Adipocyte (in vitro differentiated cells): ENCODE measurements at regions not wholly inside any gene's neighbourhood (a gene's known extent, or its start where the extent isn't known, plus 50 kb on each side); places are given as distances from the start of the nearest gene placed in this dataset.

Source experiments
- DNase-seq: peaks from one replicate; pipeline ENCODE4 v3.0.0-alpha.2; 2015; ENCODE audit warnings: low read depth
- H3K27me3 ChIP-seq: replicated peaks from 2 replicates; pipeline ENCODE4 v1.7.0; 2013; ENCODE audit warnings: mild to moderate bottlenecking, low read length, moderate library complexity; ENCODE audit not compliant: control insufficient read depth, insufficient read depth
- H3K36me3 ChIP-seq: 2 replicates; pipeline ENCODE4 v1.7.0; 2013; ENCODE audit warnings: low read length, mild to moderate bottlenecking, moderate library complexity; ENCODE audit not compliant: control insufficient read depth, insufficient read depth, severe bottlenecking
- H3K4me1 ChIP-seq: 2 replicates; pipeline ENCODE4 v1.7.0; 2013; ENCODE audit warnings: mild to moderate bottlenecking, low read length, moderate library complexity; ENCODE audit not compliant: control insufficient read depth, insufficient read depth
- H3K4me3 ChIP-seq: 2 replicates; pipeline ENCODE4 v1.7.0; 2013; ENCODE audit warnings: mild to moderate bottlenecking, low read length, moderate library complexity
- H3K9ac ChIP-seq: 2 replicates; pipeline ENCODE4 v1.7.0; 2013; ENCODE audit warnings: mild to moderate bottlenecking, low read length, moderate library complexity
- H3K9me3 ChIP-seq: 2 replicates; pipeline ENCODE4 v1.7.0; 2013; ENCODE audit warnings: mild to moderate bottlenecking, low read length, moderate library complexity; ENCODE audit not compliant: control insufficient read depth

DNA sequence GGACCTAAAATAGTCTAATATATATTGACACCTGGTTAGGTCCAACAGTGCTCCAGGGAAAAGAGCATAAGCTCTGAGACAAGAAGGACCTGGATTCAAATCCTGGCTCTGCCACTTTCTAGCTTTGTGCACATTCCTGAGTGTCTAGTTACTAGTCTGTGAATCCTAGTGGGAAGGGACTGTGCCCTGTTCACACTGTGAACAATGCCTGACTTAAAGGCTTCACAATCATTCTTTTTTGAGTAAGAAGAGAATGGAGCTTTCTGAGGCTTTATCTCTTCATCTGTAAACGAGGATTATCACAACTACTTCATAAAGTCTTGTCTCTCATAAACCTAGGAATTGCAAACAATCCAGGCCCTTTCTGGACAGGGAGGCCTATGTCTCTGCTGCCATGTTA, 235.9 kb downstream of the SOX2 start:
- H3K36me3 ChIP-seq: no peaks in the 10 kb centered on the region
- H3K4me3 ChIP-seq: no peak overlapping the region
- no peaks in the 10 kb centered on the region for H3K4me1 ChIP-seq
- H3K9me3 ChIP-seq: no peaks in the 10 kb centered on the region
- DNase-seq: no peak
- no peaks in the 10 kb centered on the region for H3K27me3 ChIP-seq
- no peak overlapping the region for H3K9ac ChIP-seq

DNA sequence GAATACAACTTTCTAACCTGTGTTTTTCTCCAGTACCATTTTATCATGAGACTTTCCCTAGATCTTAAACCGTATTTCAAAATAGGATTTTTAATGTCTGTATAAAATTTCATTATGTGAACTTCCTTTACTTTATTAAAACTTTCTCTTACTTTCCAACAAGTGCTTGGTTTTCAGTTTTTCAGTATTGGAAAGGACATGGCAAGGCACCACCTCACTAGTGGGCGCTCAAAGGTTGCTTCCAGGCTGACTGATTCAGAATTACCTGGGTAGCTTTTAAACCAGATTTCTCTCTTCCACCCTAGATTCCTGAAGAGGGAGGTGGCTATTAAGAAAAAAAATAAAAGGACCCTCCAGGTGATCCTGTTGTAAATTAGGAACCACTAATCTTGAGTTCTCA, 236.6 kb downstream of the SOX2 start:
- H3K4me3 ChIP-seq: no peak overlapping the region
- no peaks in the 10 kb centered on the region for H3K4me1 ChIP-seq
- H3K9me3 ChIP-seq: no peaks in the 10 kb centered on the region
- no peak for DNase-seq
- no peak overlapping the region for H3K9ac ChIP-seq
- no peaks in the 10 kb centered on the region for H3K36me3 ChIP-seq
- no peaks in the 10 kb centered on the region for H3K27me3 ChIP-seq

DNA sequence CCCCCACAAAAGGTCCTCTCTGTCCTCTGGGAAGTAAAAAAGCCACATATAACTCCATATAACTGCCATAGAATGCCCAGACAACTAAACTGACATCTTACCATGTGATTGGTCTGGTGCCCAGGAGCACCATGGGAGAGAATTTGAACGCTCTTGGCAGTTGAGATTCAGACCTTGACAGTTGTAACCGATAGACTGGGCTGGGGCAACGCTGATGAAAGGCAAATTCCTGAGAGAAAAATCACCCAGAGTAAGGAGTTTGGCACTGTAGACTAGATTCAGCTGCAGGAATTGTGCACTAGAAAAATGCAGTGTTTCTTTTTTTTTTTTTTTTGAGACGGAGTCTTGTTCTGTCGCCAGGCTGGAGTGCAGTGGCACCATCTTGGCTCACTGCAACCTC, 240.5 kb downstream of the SOX2 start:
- Histone ChIP-seq H3K9me3 (no peaks in the 10 kb centered on the region), H3K27me3 (no peaks in the 10 kb centered on the region), H3K4me1 (no peaks in the 10 kb centered on the region), H3K36me3 (no peaks in the 10 kb centered on the region), H3K9ac (no peak overlapping the region), H3K4me3 (no peak overlapping the region)
- DNase-seq: no peak

DNA sequence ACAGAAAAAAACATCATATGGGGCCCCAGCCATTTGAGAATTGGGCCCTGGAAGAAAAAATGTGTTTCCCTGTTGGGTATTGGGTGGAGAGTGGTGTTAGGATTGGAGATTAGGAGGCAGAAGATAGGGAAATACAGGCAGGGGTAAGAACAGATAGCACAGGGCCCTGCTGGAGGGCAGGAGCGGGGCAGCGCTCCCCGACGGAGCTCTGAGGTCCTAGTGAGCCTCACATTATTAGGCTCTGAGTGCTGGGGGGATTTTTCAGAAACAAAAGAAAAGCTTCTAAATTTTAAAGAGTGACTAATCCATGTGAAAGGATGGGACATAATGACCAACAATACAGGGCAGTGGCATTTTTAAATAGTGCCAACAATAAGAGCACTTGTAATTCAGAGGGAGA, 241.2 kb downstream of the SOX2 start:
- no peaks in the 10 kb centered on the region for H3K27me3 ChIP-seq
- no peak overlapping the region for H3K9ac ChIP-seq
- no peaks in the 10 kb centered on the region for H3K9me3 ChIP-seq
- no peaks in the 10 kb centered on the region for H3K36me3 ChIP-seq
- H3K4me3 ChIP-seq: no peak overlapping the region
- H3K4me1 ChIP-seq: no peaks in the 10 kb centered on the region
- DNase-seq: no peak

DNA sequence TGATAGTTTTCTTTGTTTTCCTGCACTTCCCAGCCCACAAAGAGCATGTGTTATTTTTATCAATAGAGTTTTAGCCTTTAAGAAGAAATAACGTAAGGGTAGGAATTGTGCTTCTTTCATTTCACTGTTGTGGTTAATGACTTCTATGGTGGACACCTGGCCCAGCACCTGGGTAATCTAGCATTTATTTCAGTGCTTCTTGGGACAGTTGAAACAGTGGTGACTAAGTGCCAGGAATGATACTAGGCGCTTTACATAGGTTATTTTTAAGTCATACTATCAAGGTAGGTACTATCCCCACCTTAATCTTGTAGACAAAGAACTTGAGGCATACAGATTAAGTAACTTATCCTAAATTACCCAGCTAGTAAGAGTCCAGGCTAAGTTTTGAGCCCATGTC, 243.8 kb downstream of the SOX2 start:
- no peaks in the 10 kb centered on the region for H3K36me3 ChIP-seq
- no peak overlapping the region for H3K4me3 ChIP-seq
- no peaks in the 10 kb centered on the region for H3K27me3 ChIP-seq
- no peaks in the 10 kb centered on the region for H3K9me3 ChIP-seq
- no peak overlapping the region for H3K9ac ChIP-seq
- no peak for DNase-seq
- no peaks in the 10 kb centered on the region for H3K4me1 ChIP-seq

DNA sequence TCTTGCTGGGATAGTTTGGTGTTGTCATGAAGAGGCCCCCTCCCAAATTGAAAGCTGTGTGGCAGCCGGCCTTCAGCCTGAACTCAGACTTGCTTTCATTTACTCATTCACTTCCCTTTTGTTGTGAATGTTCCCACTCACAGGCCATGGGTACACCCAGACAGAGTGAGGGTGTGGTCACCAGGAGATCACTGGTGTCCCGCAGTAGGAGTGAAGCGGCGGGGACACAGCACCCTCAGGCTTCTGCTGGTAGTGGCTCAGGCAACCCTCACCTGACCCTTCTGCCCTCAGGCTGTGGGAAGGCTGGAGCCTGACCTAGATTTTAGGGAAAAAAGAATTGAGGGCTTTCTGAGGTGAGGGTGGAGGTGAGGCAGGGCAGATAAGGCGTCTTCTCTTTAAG, 244.4 kb downstream of the SOX2 start:
- H3K4me1 ChIP-seq: no peaks in the 10 kb centered on the region
- no peak overlapping the region for H3K4me3 ChIP-seq
- H3K27me3 ChIP-seq: no peaks in the 10 kb centered on the region
- H3K36me3 ChIP-seq: no peaks in the 10 kb centered on the region
- DNase-seq: no peak
- no peak overlapping the region for H3K9ac ChIP-seq
- H3K9me3 ChIP-seq: no peaks in the 10 kb centered on the region

DNA sequence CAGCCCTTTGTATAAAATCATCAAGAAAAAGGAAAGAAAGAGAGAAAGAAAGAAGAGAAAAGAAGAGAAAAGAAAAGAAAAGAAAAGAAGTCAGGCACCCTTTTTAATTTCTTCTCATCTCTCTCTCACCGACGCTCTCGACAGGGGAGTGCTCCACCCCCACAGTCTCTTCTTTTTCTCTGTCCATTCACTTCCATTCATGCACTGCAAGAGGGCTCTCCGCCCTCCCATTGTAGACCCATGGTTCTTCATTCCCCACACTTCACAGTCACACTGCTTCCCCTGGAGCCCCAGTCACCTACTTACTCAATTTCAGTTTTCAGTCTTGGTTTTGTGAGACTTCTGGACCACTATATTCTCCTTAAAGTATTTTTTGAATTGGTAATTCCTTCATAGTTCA, 254.7 kb downstream of the SOX2 start:
- Histone ChIP-seq H3K9me3 (no peaks in the 10 kb centered on the region), H3K4me3 (no peak overlapping the region), H3K36me3 (no peaks in the 10 kb centered on the region), H3K9ac (no peak overlapping the region), H3K27me3 (peaks cover 3% of the 10 kb centered on the region), H3K4me1 (no peaks in the 10 kb centered on the region)
- no peak for DNase-seq

DNA sequence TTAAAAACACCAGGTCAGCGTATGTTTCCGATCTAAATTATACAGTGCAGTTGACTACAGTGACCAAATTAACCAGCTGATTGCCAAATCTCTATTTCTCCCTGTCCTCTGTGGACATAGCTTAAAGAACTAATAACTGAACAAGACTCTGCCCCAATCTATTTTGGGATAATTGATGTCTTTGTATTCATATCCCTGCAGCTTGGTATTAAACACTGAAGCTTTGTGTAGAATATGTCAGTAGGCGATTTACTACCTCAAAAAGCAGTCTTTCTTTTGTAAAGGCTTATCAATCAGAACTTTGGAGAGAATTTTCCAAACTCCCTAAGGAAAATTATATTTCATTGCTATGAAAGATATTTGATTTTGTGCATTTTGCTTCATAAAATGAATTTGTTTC, 258.2 kb downstream of the SOX2 start:
- no peaks in the 10 kb centered on the region for H3K4me1 ChIP-seq
- no peak overlapping the region for H3K4me3 ChIP-seq

DNA sequence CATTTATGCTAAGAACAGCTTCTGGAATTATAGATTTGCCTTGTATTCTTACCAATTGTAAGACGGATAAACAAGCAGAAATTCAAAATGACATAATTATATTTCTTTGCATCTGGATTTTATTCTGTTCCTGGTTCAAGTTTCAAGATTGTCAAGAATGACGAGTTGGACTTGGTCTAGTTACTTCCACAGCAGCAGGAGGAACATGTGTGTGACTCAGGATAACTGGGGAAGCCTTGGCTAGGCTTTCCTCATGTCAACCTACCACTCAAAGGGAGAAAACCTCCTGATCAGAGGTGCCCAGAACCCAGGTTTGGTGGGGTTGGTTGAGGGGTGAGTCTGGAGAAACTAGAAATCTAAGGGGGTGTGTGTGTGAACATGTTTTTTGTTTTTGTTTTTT, 259.7 kb downstream of the SOX2 start:
- Histone ChIP-seq H3K9me3 (no peaks in the 10 kb centered on the region), H3K27me3 (no peaks in the 10 kb centered on the region), H3K9ac (no peak overlapping the region), H3K4me3 (no peak overlapping the region), H3K4me1 (no peaks in the 10 kb centered on the region), H3K36me3 (no peaks in the 10 kb centered on the region)
- DNase-seq: no peak

More for the DNA sequence above, 258.2 kb downstream of the SOX2 start:
- Histone ChIP-seq H3K27me3 (no peaks in the 10 kb centered on the region), H3K9ac (no peak overlapping the region), H3K9me3 (no peaks in the 10 kb centered on the region), H3K36me3 (no peaks in the 10 kb centered on the region)
- no peak for DNase-seq

DNA sequence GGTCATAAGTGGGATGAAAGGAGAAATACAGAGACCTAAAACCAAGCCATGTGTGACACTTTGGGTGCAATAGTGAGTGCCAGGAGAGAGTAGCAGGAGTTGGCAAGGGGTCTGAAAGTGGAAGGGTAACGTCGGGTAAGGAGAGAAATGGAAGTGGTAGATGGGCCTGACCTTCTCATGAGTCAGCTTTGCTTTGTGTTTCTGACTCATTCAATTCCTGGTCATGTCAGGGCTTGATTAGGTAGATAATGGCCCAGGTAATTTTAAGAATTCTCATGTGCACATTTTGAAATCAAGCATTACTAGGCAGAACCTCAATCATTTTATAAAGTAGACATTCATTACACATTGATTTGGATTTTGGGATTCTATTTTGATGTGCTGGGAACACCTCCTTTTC, 262.5 kb downstream of the SOX2 start:
- no peak for DNase-seq
- no peaks in the 10 kb centered on the region for H3K4me1 ChIP-seq
- H3K27me3 ChIP-seq: no peaks in the 10 kb centered on the region

DNA sequence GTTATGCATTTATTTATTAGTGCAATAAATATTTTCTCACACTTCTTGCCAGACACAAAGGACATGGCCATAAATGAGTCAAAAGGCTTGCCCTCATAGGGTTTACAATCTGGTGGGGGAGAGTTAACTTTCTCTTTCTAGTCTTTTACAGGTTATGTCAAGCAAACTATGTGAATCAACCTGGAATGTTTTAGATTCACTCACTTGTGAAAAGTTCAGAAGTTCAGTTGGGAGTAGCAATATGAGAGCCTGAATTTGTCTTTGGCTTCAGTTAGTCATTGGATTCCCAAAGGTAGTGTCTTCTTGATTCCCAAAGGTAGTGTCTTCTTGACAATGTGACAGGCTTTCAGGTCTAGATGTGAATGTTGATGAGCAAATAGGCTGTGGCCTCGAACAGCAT, 264.8 kb downstream of the SOX2 start:
- H3K27me3 ChIP-seq: no peaks in the 10 kb centered on the region
- H3K9me3 ChIP-seq: peaks cover 2% of the 10 kb centered on the region
- no peaks in the 10 kb centered on the region for H3K36me3 ChIP-seq
- no peaks in the 10 kb centered on the region for H3K4me1 ChIP-seq
- no peak overlapping the region for H3K4me3 ChIP-seq
- DNase-seq: no peak
- H3K9ac ChIP-seq: no peak overlapping the region

More for the DNA sequence above, 262.5 kb downstream of the SOX2 start:
- Histone ChIP-seq H3K9me3 (peaks cover 2% of the 10 kb centered on the region), H3K36me3 (no peaks in the 10 kb centered on the region), H3K9ac (no peak overlapping the region), H3K4me3 (no peak overlapping the region)

DNA sequence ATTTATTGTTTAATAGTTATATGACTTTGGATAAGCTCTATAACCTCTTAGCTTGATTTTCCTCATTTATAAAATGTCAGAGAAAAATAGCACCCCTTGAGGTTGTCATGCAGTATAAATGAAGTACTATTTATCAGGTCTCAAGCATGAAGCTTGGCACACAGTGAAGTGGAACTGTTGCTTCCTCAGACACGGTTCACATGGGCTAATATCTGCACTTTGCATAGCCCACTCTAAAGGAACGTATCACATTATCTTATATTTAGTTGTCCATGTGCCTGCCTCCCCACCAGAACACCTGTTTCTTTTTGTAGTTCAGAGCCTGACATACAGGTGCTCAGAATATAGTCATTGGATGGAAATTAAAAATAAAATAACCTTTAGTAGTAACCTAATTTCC, 273.7 kb downstream of the SOX2 start:
- Histone ChIP-seq H3K27me3 (no peaks in the 10 kb centered on the region), H3K4me1 (no peaks in the 10 kb centered on the region), H3K9ac (no peak overlapping the region), H3K36me3 (no peaks in the 10 kb centered on the region), H3K9me3 (peaks cover 5% of the 10 kb centered on the region), H3K4me3 (no peak overlapping the region)
- no peak for DNase-seq
